HepG2 (cell line): ENCODE measurements at regions not wholly inside any gene's neighbourhood (a gene's known extent, or its start where the extent isn't known, plus 50 kb on each side); places are given as distances from the start of the nearest gene placed in this dataset.
"Not testable (repeated sequence)": the region's sequence is repeated elsewhere in the genome, so short reads cannot be mapped to it uniquely, and the experiment has no call there.

ENCODE experiments used
- ATAC-seq: fragments of 200-7000 bp; cut with Tn5 transposase; 3 replicates; pipeline ENCODE4 v1.9.1; 2020; ENCODE audit warnings: mild to moderate bottlenecking, moderate library complexity
- BruUV-seq: library from RNA; stranded (reverse); fragments of 400-500 nt; replicated peaks from 2 replicates; lab custom pipeline; 2021; lab: Mats Ljungman, UMichigan
- CTCF ChIA-PET: fragments of 300-600 bp; formaldehyde crosslinking; extraction: SDS; loops from one replicate; lab custom pipeline; 2021; ENCODE audit warnings: low total read pairs, inconsistent platforms, low intra/inter-chr PET ratio; lab: Yijun Ruan, JAX
- POLR2A ChIA-PET: fragments of 350-600 bp; sonication (Branson Sonifier 250); formaldehyde crosslinking; loops from one replicate; lab custom pipeline; 2020; ENCODE audit warnings: antibody characterized with exemption, inconsistent platforms; lab: Yijun Ruan, JAX
- DNase-seq: peaks from one replicate; pipeline ENCODE4 v3.0.0-alpha.2; 2015; ENCODE audit warnings: low spot score
- FAIRE-seq: peaks from 3 replicates; lab custom pipeline; 2011; peaks lifted over from hg19 to GRCh38; lab: Jason Lieb, UNC
- H2AFZ ChIP-seq: one replicate; pipeline ENCODE4 v1.6.1; 2011; ENCODE audit warnings: low read length, inconsistent platforms
- H3K27ac ChIP-seq: fragments of 300-600 bp; 3 replicates; pipeline ENCODE4 v1.8.0; 2011; ENCODE audit warnings: mixed run types, mild to moderate bottlenecking, mixed read lengths, low read length, inconsistent platforms; ENCODE audit not compliant: insufficient read depth; ENCODE audit errors: extremely low read length
- H3K27me3 ChIP-seq, 2 experiments: fragments of 200-600 bp in 1 of 2; 2 replicates in 1 of 2; 3 replicates in 1 of 2; pipeline versions ENCODE4 v1.6.0 to v1.8.0; 2011; ENCODE audit warnings: low read length in 2 of 2, mild to moderate bottlenecking in 2 of 2, moderate library complexity in 2 of 2, inconsistent platforms in 1 of 2; ENCODE audit not compliant: insufficient read depth in 2 of 2, control insufficient read depth in 1 of 2
- H3K36me3 ChIP-seq, 2 experiments: fragments of 200-600 bp in 1 of 2; replicated peaks in 1 of 2; 2 replicates in 1 of 2; 3 replicates in 1 of 2; pipeline versions ENCODE4 v1.5.1 to v1.8.0; 2011; ENCODE audit warnings: low read length in 2 of 2, inconsistent platforms in 1 of 2; ENCODE audit not compliant: insufficient read depth in 2 of 2, control insufficient read depth in 1 of 2
- H3K4me1 ChIP-seq: 2 replicates; pipeline ENCODE4 v1.5.1; 2012; ENCODE audit warnings: low read length, inconsistent platforms; ENCODE audit not compliant: insufficient read depth
- H3K4me2 ChIP-seq: 2 replicates; pipeline ENCODE4 v1.6.0; 2011; ENCODE audit warnings: low read depth, low read length, inconsistent platforms
- H3K4me3 ChIP-seq, 3 experiments: fragments of 200-600 bp in 1 of 3; sonication (generic), shearing (Covaris generic) in 1 of 3; replicated peaks in 1 of 3; 2 replicates each; pipeline ENCODE4 v1.5.1; 2011 to 2016; ENCODE audit warnings: low read length in 3 of 3, inconsistent platforms in 2 of 3, low read depth in 2 of 3, mild to moderate bottlenecking in 2 of 3, control low read depth in 1 of 3, mixed read lengths in 1 of 3; ENCODE audit not compliant: insufficient read depth in 1 of 3
- H3K79me2 ChIP-seq: one replicate; pipeline ENCODE4 v1.6.1; 2011; ENCODE audit warnings: low read length, inconsistent platforms; ENCODE audit not compliant: insufficient read depth
- H3K9ac ChIP-seq: 2 replicates; pipeline ENCODE4 v1.6.0; 2011; ENCODE audit warnings: mild to moderate bottlenecking, low read depth, low read length, inconsistent platforms; ENCODE audit not compliant: insufficient read depth
- H3K9me3 ChIP-seq: 2 replicates; pipeline ENCODE4 v1.5.1; 2012; ENCODE audit warnings: mild to moderate bottlenecking, low read length
- H4K20me1 ChIP-seq: 2 replicates; pipeline ENCODE4 v1.6.0; 2011; ENCODE audit warnings: inconsistent platforms, mild to moderate bottlenecking, low read length, moderate library complexity; ENCODE audit not compliant: insufficient read depth
- WGBS: methylation state at CpG from one replicate; pipeline ENCODE4 v1.1.6; 2017; ENCODE audit warnings: low lambda C conversion rate; 5-methylcytosine and 5-hydroxymethylcytosine counted together
- in situ Hi-C: cut with HindIII; loops from 2 replicates; pipeline ENCODE4 v1.10.0; 2017; ENCODE audit warnings: low pct_unique_long_range_greater_than_20kb; ENCODE audit not compliant: extremely low pct_ligation_motif_present
- intact Hi-C: fragments of 100-400 bp; cut with micrococcal nuclease; formaldehyde crosslinking; loops from one replicate; pipeline ENCODE4 v1.10.0; 2022; ENCODE audit not compliant: unreplicated experiment

- H3K9me3 ChIP-seq, H4K20me1 ChIP-seq, ATAC-seq, DNase-seq, H3K4me1 ChIP-seq, CTCF ChIA-PET, BruUV-seq, H3K27me3 ChIP-seq, in situ Hi-C loops, intact Hi-C loops, H3K9ac ChIP-seq, H3K27ac ChIP-seq, FAIRE-seq, H3K36me3 ChIP-seq, H3K79me2 ChIP-seq, H3K4me3 ChIP-seq, POLR2A ChIA-PET, H3K4me2 ChIP-seq, H2AFZ ChIP-seq: not testable (repeated sequence)
- WGBS: 90% methylated on average over 7 of the region's 7 CpGs
Observed at GRCh38 chr22:21327629-21328028, 55.9 kb upstream of the RIMBP3B start.
